ENCODE measurements at regions not wholly inside any gene's neighbourhood (a gene's known extent, or its start where the extent isn't known, plus 50 kb on each side); places are given as distances from the start of the nearest gene placed in this dataset.

DNA sequence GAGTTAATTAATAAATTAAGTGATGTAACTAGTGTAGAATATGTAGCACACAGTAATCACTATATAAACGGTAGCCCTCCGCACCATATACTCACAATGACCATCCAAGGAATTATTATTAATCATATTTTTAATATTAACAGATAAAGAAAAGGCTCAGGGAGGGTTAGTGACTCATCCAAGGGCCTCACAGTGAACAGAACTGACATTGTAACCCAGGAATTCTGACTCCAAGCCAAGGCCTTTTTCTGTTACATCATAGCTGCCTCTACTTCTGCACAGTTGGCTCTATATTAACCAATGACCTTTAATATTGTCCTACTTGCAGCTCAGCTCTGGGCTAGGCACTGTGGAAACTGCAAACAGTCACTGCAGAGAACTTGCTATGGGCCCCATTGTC lies 117.5 kb upstream of the SIRPG start:
- H3K9me3 ChIP-seq (ENCODE audit: low read depth), result no peaks in the 10 kb centered on the region
- H3K9me2 ChIP-seq (ENCODE audit: insufficient read depth), result no peaks in the 10 kb centered on the region
- peaks cover 27% of the 10 kb centered on the region for H3K4me1 ChIP-seq (ENCODE audit: insufficient read depth)
- TF ChIP-seq EZH2phosphoT487 (IDR thresholded peaks at IDR 0.05; ENCODE audit: insufficient read depth, low read depth) (no peak), EZH2 (IDR thresholded peaks at IDR 0.05; ENCODE audit: insufficient read depth, poor library complexity, severe bottlenecking) (no peak)
- peaks cover 10% of the 10 kb centered on the region for H3K79me2 ChIP-seq (ENCODE audit: insufficient read depth)
- in situ Hi-C loops (cut with MboI), result no loop called here
- WGBS, 2 experiments (ENCODE audit: low coverage in 1 of 2, low lambda C conversion rate in 2 of 2, missing lambda C conversion rate in 2 of 2), result 93 to 96% methylated on average over 2 of the region's 2 CpGs
- H3K36me3 ChIP-seq (ENCODE audit: low read depth), result no peaks in the 10 kb centered on the region
- DNase-seq, result peak; percentile 83
- H3K27ac ChIP-seq, result no peak overlapping the region
- H3K4me3 ChIP-seq, result no peak overlapping the region
- H3K4me2 ChIP-seq (ENCODE audit: unreplicated experiment), result peak overlapping the region; percentile 100
- H3K9ac ChIP-seq, result no peak overlapping the region
- no peaks in the 10 kb centered on the region for H4K20me1 ChIP-seq (ENCODE audit: insufficient read depth)
- no peak overlapping the region for H2AFZ ChIP-seq
- H3F3A ChIP-seq (ENCODE audit: insufficient read depth), result peaks cover 12% of the 10 kb centered on the region; the same call in 1 of the 2 replicates
- no peaks in the 10 kb centered on the region for H3K27me3 ChIP-seq (replicated peaks; ENCODE audit: insufficient read depth)

DNA sequence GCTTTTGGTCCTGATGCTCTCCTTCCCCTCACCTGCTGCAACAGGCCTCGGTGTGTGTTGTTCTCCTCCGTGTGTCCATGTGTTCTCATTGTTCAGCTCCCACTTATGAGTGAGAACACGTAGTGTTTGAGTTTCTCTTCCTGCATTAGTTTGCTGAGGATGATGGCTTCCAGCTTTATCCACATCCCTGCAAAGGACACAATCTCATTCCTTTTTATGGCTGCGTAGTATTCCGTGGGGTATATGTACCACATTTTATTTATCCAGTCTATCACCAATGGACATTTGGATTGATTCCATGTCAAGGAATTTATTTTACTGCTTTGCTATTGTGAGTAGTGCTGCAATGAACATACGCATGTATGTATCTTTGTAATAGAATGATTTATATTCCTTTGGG lies 116.9 kb upstream of the SIRPG start:
- 98 to 99% methylated on average over 6 of the region's 6 CpGs for WGBS, 2 experiments (ENCODE audit: low coverage in 1 of 2, low lambda C conversion rate in 2 of 2, missing lambda C conversion rate in 2 of 2)
- Histone ChIP-seq H4K20me1 (ENCODE audit: insufficient read depth) (no peaks in the 10 kb centered on the region), H2AFZ (no peak overlapping the region), H3F3A (ENCODE audit: insufficient read depth) (peaks cover 12% of the 10 kb centered on the region; the same call in 1 of the 2 replicates), H3K9ac (no peak overlapping the region), H3K4me2 (ENCODE audit: unreplicated experiment) (no peak overlapping the region), H3K4me3 (no peak overlapping the region), H3K4me1 (ENCODE audit: insufficient read depth) (peaks cover 27% of the 10 kb centered on the region), H3K9me3 (ENCODE audit: low read depth) (no peaks in the 10 kb centered on the region), H3K36me3 (ENCODE audit: low read depth) (no peaks in the 10 kb centered on the region), H3K27ac (no peak overlapping the region), H3K9me2 (ENCODE audit: insufficient read depth) (no peaks in the 10 kb centered on the region), H3K79me2 (ENCODE audit: insufficient read depth) (peaks cover 10% of the 10 kb centered on the region), H3K27me3 (replicated peaks; ENCODE audit: insufficient read depth) (no peaks in the 10 kb centered on the region)
- TF ChIP-seq EZH2phosphoT487 (IDR thresholded peaks at IDR 0.05; ENCODE audit: insufficient read depth, low read depth), result no peak
- TF ChIP-seq EZH2 (IDR thresholded peaks at IDR 0.05; ENCODE audit: insufficient read depth, poor library complexity, severe bottlenecking), result no peak
- DNase-seq, result no peak
- in situ Hi-C loops (cut with MboI), result no loop called here

DNA sequence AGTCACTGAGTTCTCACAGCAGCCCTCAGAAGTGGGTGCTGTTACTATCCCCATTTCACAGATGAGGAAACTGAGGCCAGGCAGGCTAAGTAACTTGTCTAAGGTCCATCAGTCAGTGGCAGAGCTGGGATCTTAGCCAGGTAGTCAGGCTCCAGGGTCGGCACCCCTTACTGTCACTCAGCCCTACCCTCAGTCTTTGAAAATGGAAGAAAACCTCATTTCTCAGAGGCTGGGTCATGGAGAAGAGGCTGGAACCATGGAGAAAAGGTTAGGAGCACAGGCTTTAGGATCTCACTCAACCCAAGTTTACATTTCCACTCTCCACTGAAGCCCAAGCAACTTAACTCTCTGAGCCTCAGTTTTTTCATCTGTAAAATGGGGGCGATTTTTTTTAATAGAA lies 116.2 kb upstream of the SIRPG start:
- Histone ChIP-seq H3K27me3 (replicated peaks; ENCODE audit: insufficient read depth) (no peaks in the 10 kb centered on the region), H3K36me3 (ENCODE audit: low read depth) (no peaks in the 10 kb centered on the region), H3K27ac (no peak overlapping the region), H3K4me2 (ENCODE audit: unreplicated experiment) (no peak overlapping the region), H2AFZ (no peak overlapping the region), H3K79me2 (ENCODE audit: insufficient read depth) (peaks cover 10% of the 10 kb centered on the region), H3K4me1 (ENCODE audit: insufficient read depth) (peaks cover 27% of the 10 kb centered on the region), H3K9ac (no peak overlapping the region), H3K9me2 (ENCODE audit: insufficient read depth) (no peaks in the 10 kb centered on the region), H3K4me3 (no peak overlapping the region), H3F3A (ENCODE audit: insufficient read depth) (peaks cover 12% of the 10 kb centered on the region; the same call in 1 of the 2 replicates), H4K20me1 (ENCODE audit: insufficient read depth) (no peaks in the 10 kb centered on the region), H3K9me3 (ENCODE audit: low read depth) (no peaks in the 10 kb centered on the region)
- in situ Hi-C loops (cut with MboI), result no loop called here
- no peak for TF ChIP-seq EZH2 (IDR thresholded peaks at IDR 0.05; ENCODE audit: insufficient read depth, poor library complexity, severe bottlenecking)
- TF ChIP-seq EZH2phosphoT487 (IDR thresholded peaks at IDR 0.05; ENCODE audit: insufficient read depth, low read depth), result no peak
- WGBS, 2 experiments (ENCODE audit: low coverage in 1 of 2, low lambda C conversion rate in 2 of 2, missing lambda C conversion rate in 2 of 2), result 65 to 75% methylated on average over 2 of the region's 2 CpGs
- DNase-seq, result no peak

DNA sequence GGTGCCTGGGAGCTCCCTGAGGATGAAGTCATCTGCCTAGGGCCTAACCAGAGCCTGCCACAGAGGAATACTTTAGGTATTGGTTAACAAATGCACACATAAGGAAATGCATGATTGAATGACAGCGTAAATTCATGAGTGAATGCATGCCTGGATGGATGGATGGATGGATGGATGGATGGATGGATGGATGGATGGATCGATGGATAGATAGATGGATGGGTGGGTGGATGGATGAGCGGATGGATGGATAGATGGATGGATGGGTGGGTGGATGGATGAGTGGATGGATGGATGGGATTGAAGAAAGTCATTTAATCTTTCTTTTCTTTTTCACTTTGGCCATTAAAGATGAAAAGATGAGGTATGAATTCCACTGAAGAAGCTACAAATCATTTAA lies 111.9 kb upstream of the SIRPG start:
- in situ Hi-C loops (cut with MboI), result no loop called here
- no peak for DNase-seq
- H3K4me1 ChIP-seq (ENCODE audit: insufficient read depth), result no peaks in the 10 kb centered on the region; the same call in 1 of the 2 replicates
- TF ChIP-seq EZH2phosphoT487 (IDR thresholded peaks at IDR 0.05; ENCODE audit: insufficient read depth, low read depth) (no peak), EZH2 (IDR thresholded peaks at IDR 0.05; ENCODE audit: insufficient read depth, poor library complexity, severe bottlenecking) (no peak)
- no peaks in the 10 kb centered on the region for H3F3A ChIP-seq (ENCODE audit: insufficient read depth)
- H3K4me2 ChIP-seq (ENCODE audit: unreplicated experiment), result no peak overlapping the region
- H3K36me3 ChIP-seq (ENCODE audit: low read depth), result no peaks in the 10 kb centered on the region
- no peaks in the 10 kb centered on the region for H3K79me2 ChIP-seq (ENCODE audit: insufficient read depth)
- no peaks in the 10 kb centered on the region for H4K20me1 ChIP-seq (ENCODE audit: insufficient read depth)
- no peaks in the 10 kb centered on the region for H3K27me3 ChIP-seq (replicated peaks; ENCODE audit: insufficient read depth)
- H3K9ac ChIP-seq, result no peak overlapping the region
- H3K27ac ChIP-seq, result no peak overlapping the region
- 83 to 88% methylated on average over 3 of the region's 3 CpGs for WGBS, 2 experiments (ENCODE audit: low coverage in 1 of 2, low lambda C conversion rate in 2 of 2, missing lambda C conversion rate in 2 of 2)
- H3K9me3 ChIP-seq (ENCODE audit: low read depth), result no peaks in the 10 kb centered on the region
- H2AFZ ChIP-seq, result no peak overlapping the region
- no peak overlapping the region for H3K4me3 ChIP-seq
- no peaks in the 10 kb centered on the region for H3K9me2 ChIP-seq (ENCODE audit: insufficient read depth)

DNA sequence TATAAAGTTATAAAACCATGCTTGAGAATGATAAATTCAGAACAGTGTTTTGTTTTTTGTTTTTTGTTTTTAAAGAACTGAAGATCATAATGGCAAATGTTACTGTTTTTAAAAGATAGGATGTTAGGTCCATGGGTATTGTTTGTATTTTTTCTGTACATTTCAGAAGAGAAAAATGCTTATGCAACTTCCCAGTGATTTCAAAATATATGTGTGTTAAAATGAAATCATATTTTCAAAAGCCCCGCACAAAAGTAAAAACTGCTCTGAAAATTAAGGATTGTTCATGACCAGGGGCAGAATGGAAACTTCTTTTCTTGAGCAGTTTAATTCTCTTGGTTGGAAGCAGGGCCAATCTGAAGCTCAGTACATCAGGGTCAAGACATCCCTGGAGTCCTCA lies 109.2 kb upstream of the SIRPG start:
- no peaks in the 10 kb centered on the region for H3K79me2 ChIP-seq (ENCODE audit: insufficient read depth)
- peaks cover 2% of the 10 kb centered on the region for H3K4me1 ChIP-seq (ENCODE audit: insufficient read depth)
- no peaks in the 10 kb centered on the region for H3K9me3 ChIP-seq (ENCODE audit: low read depth)
- DNase-seq, result no peak
- in situ Hi-C loops (cut with MboI), result no loop called here
- no peak overlapping the region for H3K9ac ChIP-seq
- no peak overlapping the region for H3K27ac ChIP-seq
- H2AFZ ChIP-seq, result no peak overlapping the region
- H3F3A ChIP-seq (ENCODE audit: insufficient read depth), result no peaks in the 10 kb centered on the region
- H3K4me2 ChIP-seq (ENCODE audit: unreplicated experiment), result no peak overlapping the region
- no peak overlapping the region for H3K4me3 ChIP-seq
- TF ChIP-seq EZH2phosphoT487 (IDR thresholded peaks at IDR 0.05; ENCODE audit: insufficient read depth, low read depth), result no peak
- no peak for TF ChIP-seq EZH2 (IDR thresholded peaks at IDR 0.05; ENCODE audit: insufficient read depth, poor library complexity, severe bottlenecking)
- no peaks in the 10 kb centered on the region for H4K20me1 ChIP-seq (ENCODE audit: insufficient read depth)
- WGBS, 2 experiments (ENCODE audit: low coverage in 1 of 2, low lambda C conversion rate in 2 of 2, missing lambda C conversion rate in 2 of 2), result 91 to 98% methylated on average over 1 of the region's 1 CpG
- no peaks in the 10 kb centered on the region for H3K9me2 ChIP-seq (ENCODE audit: insufficient read depth)
- H3K36me3 ChIP-seq (ENCODE audit: low read depth), result no peaks in the 10 kb centered on the region
- no peaks in the 10 kb centered on the region for H3K27me3 ChIP-seq (replicated peaks; ENCODE audit: insufficient read depth)

Data from GM23248 (cell line).